ENCODE measurements at regions not wholly inside any gene's neighbourhood (a gene's known extent, or its start where the extent isn't known, plus 50 kb on each side); places are given as distances from the start of the nearest gene placed in this dataset.
A peak's percentile ranks its signal among the peaks of the same experiment; 100 is the strongest.

DNA sequence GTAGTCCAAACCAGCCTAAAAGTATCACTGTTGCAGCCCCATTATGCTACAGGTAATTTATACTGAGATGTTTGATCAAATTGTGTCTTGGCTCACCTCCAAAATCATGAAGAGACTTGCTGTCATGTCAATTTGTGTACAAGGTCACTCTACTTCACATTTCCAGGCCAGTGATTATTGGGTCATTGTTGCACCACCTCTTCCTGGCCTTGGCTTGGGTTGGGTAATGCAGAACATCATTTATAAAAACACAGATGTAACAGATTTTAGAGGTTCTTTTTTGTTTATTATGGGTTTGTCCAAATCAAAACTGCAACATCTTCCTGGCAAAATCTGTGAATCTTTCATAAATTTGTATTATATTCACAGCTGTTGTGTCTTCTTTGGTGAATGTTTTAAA, 459.5 kb downstream of the ANKRD50 start:
- H3K4me2 ChIP-seq (replicated peaks; ENCODE audit: low read depth, low read length, poor library complexity, severe bottlenecking) = no peak overlapping the region
- CTCF ChIA-PET = no interaction called here
- no peak for ATAC-seq (ENCODE audit: low read depth)

DNA sequence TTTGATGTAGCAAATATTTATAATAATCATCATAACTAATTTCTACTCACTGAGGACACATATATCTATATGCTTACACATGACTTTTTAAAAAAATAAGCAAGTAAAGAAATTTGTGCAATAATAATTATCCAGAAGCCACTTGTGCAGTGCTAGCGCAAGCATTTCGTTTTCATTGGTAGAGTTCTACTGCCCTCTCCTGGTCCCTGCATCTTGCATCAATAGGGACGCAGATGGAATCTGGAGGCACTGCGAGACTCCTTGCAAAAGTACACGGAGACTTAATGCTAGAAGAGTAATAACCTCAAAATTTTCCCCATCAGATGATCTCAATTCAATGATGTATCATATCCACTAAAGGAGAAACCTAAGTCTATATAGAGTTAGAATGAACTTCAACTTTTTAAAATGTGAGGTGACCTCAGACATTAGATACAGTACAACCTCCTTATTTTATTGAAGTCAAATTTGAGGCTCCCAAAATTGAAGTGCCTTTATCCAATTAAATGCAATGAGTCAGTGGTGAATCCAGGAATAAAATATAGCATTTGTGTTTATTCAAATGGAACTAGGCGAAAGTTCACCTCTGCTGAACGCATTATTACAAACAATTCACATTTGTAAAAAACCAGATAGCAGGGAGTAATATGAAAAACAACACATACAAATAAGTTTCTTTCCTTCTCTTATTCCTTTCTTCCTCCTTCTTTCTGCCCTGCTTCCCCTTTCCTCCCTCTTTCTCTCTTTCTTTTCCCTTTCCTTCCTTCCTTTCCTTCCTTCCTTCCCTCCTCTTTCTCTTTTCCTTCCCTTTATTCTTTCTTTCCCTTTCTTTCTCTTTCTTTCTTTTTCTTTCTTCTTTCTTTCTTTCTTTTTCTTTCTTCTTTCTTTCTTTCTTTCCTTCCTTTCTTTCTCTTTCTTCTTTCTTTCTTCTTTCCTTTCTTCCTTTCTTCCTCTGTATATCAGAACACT, 450.0 kb downstream of the ANKRD50 start:
- Histone ChIP-seq H2AFZ (ENCODE audit: insufficient read depth, low read depth, low read length, poor library complexity, severe bottlenecking) (no peak overlapping the region), H3K9ac (ENCODE audit: low read length) (no peak overlapping the region), H4K20me1 (ENCODE audit: control insufficient read depth, insufficient read depth, low read length, poor library complexity, severe bottlenecking) (no peaks in the 10 kb centered on the region), H3K27ac (ENCODE audit: low read length in 2 of 2) (no peak overlapping the region), H3K36me3 (replicated peaks in 1 of 2; ENCODE audit: control extremely low read depth in 1 of 2, control insufficient read depth in 1 of 2, extremely low read depth in 1 of 2, insufficient read depth in 2 of 2, low read length in 1 of 2) (no peaks in the 10 kb centered on the region), H3K4me1 (ENCODE audit: control insufficient read depth in 2 of 2, insufficient read depth in 2 of 2, low read length in 2 of 2) (no peaks in the 10 kb centered on the region), H3K27me3 (replicated peaks in 1 of 4; ENCODE audit: control extremely low read depth in 1 of 4, control insufficient read depth in 3 of 4, insufficient read depth in 4 of 4, low read length in 3 of 4) (no peaks in the 10 kb centered on the region), H3K4me3 (ENCODE audit: control extremely low read depth in 1 of 5, extremely low read depth in 1 of 5, insufficient read depth in 1 of 5, low read depth in 2 of 5, low read length in 4 of 5) (no peak overlapping the region), H3K79me2 (ENCODE audit: control insufficient read depth, insufficient read depth, low read length) (no peaks in the 10 kb centered on the region), H3K9me3 (ENCODE audit: control extremely low read depth in 1 of 3, control insufficient read depth in 2 of 3, insufficient read depth in 1 of 3, low read length in 2 of 3) (no peaks in the 10 kb centered on the region), H3K4me2 (replicated peaks; ENCODE audit: low read depth, low read length, poor library complexity, severe bottlenecking) (no peak overlapping the region)
- Mint-ChIP-seq H3K4me3 (no peak overlapping the region), H3K9me3 (ENCODE audit: insufficient read depth) (no peaks in the 10 kb centered on the region), H3K27me3 (no peaks in the 10 kb centered on the region), H3K4me1 (no peaks in the 10 kb centered on the region), H3K27ac (no peak overlapping the region)
- intact Hi-C loops (cut with micrococcal nuclease) = loop anchor here (2.0 to 5.0 kb wide), 2 partner anchors 872 to 910 kb away; no protein-coding TSS in a partner anchor
- ChIA-PET CTCF (interaction anchor here (0.7 to 1.8 kb wide), 4 partner anchors 490 to 1161 kb away, joined by 3 to 4 read pairs (median 4); no protein-coding TSS in a partner anchor), POLR2A (no interaction called here)
- ATAC-seq (ENCODE audit: low read depth) (peak; percentile 51), DNase-seq (peak; percentile 62)
- TF ChIP-seq, protein P1, sequence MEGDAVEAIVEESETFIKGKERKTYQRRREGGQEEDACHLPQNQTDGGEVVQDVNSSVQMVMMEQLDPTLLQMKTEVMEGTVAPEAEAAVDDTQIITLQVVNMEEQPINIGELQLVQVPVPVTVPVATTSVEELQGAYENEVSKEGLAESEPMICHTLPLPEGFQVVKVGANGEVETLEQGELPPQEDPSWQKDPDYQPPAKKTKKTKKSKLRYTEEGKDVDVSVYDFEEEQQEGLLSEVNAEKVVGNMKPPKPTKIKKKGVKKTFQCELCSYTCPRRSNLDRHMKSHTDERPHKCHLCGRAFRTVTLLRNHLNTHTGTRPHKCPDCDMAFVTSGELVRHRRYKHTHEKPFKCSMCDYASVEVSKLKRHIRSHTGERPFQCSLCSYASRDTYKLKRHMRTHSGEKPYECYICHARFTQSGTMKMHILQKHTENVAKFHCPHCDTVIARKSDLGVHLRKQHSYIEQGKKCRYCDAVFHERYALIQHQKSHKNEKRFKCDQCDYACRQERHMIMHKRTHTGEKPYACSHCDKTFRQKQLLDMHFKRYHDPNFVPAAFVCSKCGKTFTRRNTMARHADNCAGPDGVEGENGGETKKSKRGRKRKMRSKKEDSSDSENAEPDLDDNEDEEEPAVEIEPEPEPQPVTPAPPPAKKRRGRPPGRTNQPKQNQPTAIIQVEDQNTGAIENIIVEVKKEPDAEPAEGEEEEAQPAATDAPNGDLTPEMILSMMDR (IDR thresholded peaks at IDR 0.05) = peak; percentile 88
- TF ChIP-seq EZH2 (IDR thresholded peaks at IDR 0.05; ENCODE audit: borderline replicate concordance, insufficient read depth, low read depth, low read length, poor library complexity, severe bottlenecking) = no peak
- WGBS (ENCODE audit: insufficient coverage) = 27% methylated on average over 3 of the region's 7 CpGs

More for the DNA sequence above, 459.5 kb downstream of the ANKRD50 start:
- no peaks in the 10 kb centered on the region for H3K36me3 ChIP-seq (replicated peaks in 1 of 2; ENCODE audit: control extremely low read depth in 1 of 2, control insufficient read depth in 1 of 2, extremely low read depth in 1 of 2, insufficient read depth in 2 of 2, low read length in 1 of 2)
- no peak overlapping the region for H2AFZ ChIP-seq (ENCODE audit: insufficient read depth, low read depth, low read length, poor library complexity, severe bottlenecking)
- no peaks in the 10 kb centered on the region for H3K4me1 Mint-ChIP-seq
- POLR2A ChIA-PET = no interaction called here
- H3K4me3 Mint-ChIP-seq = no peak overlapping the region
- no peaks in the 10 kb centered on the region for H4K20me1 ChIP-seq (ENCODE audit: control insufficient read depth, insufficient read depth, low read length, poor library complexity, severe bottlenecking)
- no peak overlapping the region for H3K27ac Mint-ChIP-seq
- no peak overlapping the region for H3K9ac ChIP-seq (ENCODE audit: low read length)
- no peaks in the 10 kb centered on the region for H3K9me3 ChIP-seq (ENCODE audit: control extremely low read depth in 1 of 3, control insufficient read depth in 2 of 3, insufficient read depth in 1 of 3, low read length in 2 of 3)
- H3K27me3 Mint-ChIP-seq = no peaks in the 10 kb centered on the region
- no peak overlapping the region for H3K27ac ChIP-seq (ENCODE audit: low read length in 2 of 2)
- H3K9me3 Mint-ChIP-seq (ENCODE audit: insufficient read depth) = no peaks in the 10 kb centered on the region
- intact Hi-C loops (cut with micrococcal nuclease) = no loop called here
- H3K79me2 ChIP-seq (ENCODE audit: control insufficient read depth, insufficient read depth, low read length) = no peaks in the 10 kb centered on the region
- DNase-seq = no peak
- TF ChIP-seq, protein P1 (IDR thresholded peaks at IDR 0.05) = no peak
- TF ChIP-seq EZH2 (IDR thresholded peaks at IDR 0.05; ENCODE audit: borderline replicate concordance, insufficient read depth, low read depth, low read length, poor library complexity, severe bottlenecking) = no peak
- H3K27me3 ChIP-seq (replicated peaks in 1 of 4; ENCODE audit: control extremely low read depth in 1 of 4, control insufficient read depth in 3 of 4, insufficient read depth in 4 of 4, low read length in 3 of 4) = no peaks in the 10 kb centered on the region
- H3K4me1 ChIP-seq (ENCODE audit: control insufficient read depth in 2 of 2, insufficient read depth in 2 of 2, low read length in 2 of 2) = no peaks in the 10 kb centered on the region
- no peak overlapping the region for H3K4me3 ChIP-seq (ENCODE audit: control extremely low read depth in 1 of 5, extremely low read depth in 1 of 5, insufficient read depth in 1 of 5, low read depth in 2 of 5, low read length in 4 of 5)

All from B cell (primary cell).